ENCODE measurements at regions not wholly inside any gene's neighbourhood (a gene's known extent, or its start where the extent isn't known, plus 50 kb on each side); places are given as distances from the start of the nearest gene placed in this dataset.

DNA sequence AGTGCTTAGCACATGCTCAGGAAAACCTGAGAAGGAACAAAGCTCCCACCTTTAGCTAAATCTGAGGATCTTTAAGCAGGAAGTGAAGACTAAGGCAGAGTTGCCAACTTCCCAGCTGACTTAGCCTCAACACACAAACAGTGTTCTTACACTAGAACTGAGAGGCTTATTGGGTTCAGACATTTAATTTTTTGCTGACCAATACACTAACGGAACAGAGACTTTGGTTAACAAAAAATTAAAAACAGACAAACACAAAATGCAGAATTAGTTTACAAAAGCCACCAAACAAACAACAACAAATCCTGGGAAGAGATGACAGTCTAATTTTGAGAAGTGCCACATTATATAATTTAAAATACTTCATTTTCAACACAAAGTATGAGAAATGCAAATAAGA, 1123.7 kb upstream of the ATXN7L3B start:
- no peak for ATAC-seq
- DNase-seq = no peak
- intact Hi-C loops (cut with DNase I) = no loop called here

DNA sequence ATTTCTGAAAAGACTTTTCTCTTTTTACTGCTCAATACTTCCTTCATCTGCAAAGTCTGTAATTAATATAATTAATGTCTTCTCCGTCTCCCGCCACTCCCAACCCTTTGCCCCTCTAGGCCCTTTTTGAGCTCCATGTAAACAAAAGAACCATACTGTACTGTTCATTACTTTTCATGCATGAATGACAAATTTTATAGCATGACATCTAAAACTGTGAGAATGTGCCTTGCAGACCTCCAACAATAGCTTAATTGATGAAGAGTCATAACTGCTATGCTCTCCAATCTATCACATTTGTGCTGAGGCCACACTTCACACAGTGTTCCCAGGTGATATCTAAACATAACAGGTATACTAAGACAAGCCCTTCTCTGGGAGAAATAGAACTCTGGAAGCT, 1122.7 kb upstream of the ATXN7L3B start:
- DNase-seq = no peak
- ATAC-seq = no peak
- intact Hi-C loops (cut with DNase I) = no loop called here

DNA sequence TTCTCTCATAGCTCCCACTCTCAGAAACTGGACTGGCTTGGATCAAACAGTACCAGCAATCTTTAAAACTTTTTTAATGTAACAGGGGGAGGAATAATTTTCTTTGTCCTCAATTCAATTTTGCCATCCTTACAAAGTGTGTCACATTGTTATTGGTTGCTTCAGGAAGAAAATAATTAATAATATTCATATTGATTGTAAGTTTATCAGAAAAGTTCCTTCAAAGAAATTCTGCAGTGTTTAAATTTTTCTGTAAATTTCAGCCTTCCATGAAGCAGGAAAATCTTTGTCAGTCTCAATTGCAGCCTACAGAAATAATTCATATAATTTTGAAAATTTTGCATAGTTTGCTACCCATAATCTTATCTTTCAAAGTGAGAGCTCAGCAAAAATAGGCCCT, 1119.1 kb upstream of the ATXN7L3B start:
- DNase-seq (no peak), ATAC-seq (no peak)
- intact Hi-C loops (cut with DNase I) = no loop called here

DNA sequence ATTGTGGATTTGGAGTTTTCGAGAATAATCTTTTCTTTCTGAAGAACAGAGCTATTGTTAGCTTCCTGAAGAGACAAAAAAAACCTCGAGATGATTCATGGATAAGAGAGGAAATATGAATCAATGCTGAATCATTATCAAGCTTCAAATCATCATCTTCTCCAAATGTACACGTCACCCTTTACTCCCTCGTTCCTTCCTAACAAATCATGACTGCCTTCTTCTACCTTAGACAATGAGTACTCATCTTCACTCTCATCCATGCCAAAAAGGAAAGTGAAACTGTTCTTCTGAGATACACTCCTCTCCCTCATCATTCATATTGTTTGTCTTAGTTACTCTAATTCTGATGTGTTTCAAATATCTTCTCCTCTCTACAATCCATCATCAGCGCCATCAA, 1115.8 kb upstream of the ATXN7L3B start:
- DNase-seq (no peak), ATAC-seq (no peak)
- intact Hi-C loops (cut with DNase I) = no loop called here

DNA sequence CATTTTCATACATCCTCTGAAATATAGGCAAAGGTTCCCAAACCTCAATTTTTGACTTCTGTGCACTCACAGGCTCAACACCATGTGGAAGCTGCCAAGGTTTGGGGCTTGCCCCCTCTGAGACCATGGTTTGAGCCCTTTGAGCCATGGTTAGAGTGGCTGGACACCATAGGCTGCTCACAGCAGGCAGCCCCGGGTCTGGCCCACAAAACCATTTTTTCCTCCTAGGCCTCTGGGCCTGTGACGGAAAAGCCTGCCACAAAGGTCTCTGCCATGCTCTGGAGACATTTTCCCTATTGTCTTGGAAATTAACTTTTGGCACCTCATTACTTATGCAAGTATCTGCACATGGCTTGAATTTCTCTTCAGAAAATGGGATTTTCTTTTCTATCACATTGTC, 1113.2 kb upstream of the ATXN7L3B start:
- intact Hi-C loops (cut with DNase I) = no loop called here
- DNase-seq = no peak
- ATAC-seq = no peak

DNA sequence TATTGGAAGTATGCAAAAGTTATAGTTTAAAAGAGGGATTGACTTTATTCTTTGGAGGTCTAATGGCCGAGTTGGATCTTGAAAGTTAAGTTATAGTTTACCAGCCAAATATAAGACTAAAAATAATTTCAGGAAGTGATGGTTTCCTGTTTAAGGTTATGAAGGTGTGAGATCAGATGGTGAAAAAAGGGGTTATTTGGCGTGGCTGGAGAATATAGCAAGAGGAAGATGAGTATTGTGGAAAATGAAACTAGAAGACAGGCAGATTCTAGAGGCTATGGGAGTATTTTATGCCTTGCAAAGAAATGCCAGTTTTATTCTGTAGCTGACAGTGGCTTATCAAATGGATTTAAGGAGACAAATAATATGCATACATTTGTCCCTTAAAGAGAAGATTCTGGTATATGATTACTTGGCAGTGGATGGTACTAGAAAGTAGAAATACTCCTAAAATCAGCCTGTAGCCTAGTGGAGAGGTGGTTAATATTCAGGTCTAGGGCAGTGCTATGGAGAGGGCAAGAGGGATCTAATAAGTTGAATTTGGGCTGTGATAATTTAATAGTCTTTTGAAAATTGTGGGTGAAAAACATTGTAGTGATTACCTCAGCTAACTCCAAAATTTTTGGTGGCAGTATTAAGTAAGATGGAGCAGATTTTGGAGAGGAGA, 1091.8 kb upstream of the ATXN7L3B start:
- no peak for ATAC-seq
- intact Hi-C loops (cut with DNase I) = no loop called here
- no peak for DNase-seq

DNA sequence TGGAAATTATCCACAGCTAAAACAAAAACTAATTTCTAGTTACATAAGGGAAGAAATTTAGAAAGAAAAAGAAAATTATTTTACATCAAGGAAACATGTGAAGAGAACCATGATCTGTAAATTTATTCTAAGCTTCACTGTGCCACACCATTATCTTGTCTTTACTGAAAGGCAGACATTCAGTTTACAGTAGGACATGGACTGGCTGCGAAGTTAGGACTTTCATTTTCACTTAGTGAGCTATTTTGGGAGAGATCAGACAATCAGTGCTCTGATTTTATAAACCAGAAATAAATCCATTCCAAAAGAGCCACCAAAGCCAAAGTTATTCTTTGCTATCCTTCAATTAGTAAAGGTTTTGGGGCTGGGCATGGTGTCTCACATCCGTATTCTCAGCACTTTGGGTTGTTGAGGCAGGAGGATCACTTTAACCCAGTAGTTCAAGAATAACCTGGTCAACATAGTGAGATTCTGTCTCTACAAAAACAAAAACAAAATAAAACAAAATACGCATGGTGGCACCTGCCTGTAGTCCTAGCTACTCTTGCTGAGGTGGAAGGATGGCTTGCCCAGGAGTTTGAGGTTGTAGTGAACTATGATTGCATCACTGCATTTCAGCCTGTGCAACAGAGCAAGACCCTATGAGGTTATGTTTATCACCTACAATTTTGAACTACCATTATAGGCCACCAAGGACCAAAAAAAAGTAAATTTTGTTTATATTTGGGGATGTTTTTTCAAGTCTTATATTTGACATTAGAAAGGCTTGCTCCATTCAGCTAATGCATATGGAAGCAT, 1084.8 kb upstream of the ATXN7L3B start:
- ATAC-seq = no peak
- intact Hi-C loops (cut with DNase I) = no loop called here
- DNase-seq = no peak

DNA sequence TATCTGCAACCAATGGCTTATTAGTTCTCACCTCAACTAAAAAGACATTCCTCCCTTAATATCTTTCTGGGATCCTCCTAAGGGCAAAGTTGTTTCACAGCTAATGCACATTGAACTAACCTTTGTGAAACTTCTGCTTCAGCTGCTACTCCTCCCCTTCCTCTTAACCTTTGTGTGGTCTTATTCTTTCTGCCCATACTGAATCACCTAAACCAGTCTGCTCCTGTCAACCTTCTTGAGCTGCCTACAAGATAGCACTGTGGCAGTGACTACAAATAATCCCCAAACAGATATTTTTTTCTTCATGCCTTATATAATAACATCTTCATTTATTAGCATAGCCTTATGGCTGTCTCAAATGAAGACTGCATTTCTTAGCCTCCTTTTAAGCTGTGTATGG, 1077.4 kb upstream of the ATXN7L3B start:
- DNase-seq (no peak), ATAC-seq (no peak)
- intact Hi-C loops (cut with DNase I) = no loop called here

DNA sequence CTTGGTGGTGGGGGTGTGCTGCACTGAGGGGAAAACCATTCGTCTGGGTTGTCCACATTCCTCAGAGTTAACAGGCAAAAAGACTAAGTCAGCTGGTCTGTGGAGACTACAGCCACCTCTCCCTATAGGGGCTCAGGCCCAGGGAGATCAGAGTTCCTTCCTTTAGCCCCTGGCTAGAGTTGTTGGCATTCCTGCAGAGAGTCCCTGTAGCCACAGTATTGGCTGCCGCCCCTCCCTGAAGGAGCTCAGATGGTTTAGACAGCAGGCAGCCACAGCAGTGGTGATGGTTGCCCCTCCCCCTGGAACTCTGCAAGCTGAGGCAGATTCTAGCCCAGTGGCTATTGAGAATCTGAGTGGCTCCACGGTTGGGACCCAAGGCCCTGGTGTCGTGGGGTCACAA, 1072.5 kb upstream of the ATXN7L3B start:
- no peak for DNase-seq
- intact Hi-C loops (cut with DNase I) = no loop called here
- ATAC-seq = no peak

DNA sequence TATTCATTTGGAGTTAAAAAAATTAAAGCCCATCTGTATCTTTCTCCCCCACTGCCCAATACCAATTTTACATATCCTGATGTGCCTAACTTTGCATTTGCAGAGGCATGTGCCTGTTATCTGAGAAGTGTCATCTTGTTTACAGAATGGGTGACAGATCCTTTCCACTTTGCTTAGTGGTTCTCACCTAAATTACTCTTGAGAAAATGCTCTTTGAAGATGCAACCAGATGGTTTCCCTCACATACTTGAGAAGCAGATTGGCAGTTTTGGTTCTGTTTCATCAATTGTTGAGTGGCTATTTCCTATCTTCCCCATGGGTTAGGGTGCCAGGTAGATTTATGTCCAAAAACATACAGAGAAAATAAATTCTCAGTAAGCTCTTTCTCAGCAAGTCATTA, 1051.4 kb upstream of the ATXN7L3B start:
- ATAC-seq = no peak
- no peak for DNase-seq

DNA sequence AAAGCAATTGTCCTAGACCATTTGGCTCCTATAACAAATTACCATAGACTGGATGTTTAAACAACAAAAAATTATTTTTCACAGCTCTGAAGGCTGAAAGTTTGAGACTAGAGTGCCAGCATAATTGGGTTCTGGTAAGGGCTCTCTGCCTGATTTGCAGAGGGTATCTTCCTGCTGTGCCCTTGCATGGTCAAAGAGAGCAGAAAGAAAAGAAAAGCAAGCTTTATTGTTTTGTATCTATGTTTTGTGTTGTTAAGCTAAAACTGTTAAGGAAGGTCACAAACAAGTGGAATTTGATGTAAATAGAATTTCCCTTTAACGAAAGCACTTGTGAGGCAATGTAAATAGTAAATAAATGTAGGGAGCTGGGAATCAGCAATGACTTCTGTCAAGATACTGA, 1031.0 kb upstream of the ATXN7L3B start:
- intact Hi-C loops (cut with DNase I) = no loop called here
- ATAC-seq (no peak), DNase-seq (no peak)

More for the DNA sequence above, 1051.4 kb upstream of the ATXN7L3B start:
- intact Hi-C loops (cut with DNase I) = no loop called here

DNA sequence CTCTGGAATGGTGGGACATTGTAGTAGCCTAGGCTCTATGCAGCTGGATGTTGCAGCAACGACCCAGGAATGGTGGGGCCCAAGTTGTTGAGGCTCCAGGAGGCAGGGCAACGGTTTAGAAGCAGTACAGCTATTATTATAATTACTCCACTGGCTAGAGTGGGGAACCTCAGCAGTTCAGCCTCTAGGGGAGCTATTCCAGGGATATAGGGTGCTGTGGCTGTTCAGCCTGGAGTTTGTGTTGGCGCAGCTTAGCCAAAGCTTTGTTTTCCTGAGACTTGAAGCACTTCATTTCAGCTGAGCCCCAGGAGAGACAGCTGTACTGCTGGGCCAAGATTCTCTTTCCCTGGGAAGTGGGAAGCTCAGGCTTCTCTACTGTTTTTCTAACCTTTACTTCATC, 1023.0 kb upstream of the ATXN7L3B start:
- DNase-seq (no peak), ATAC-seq (no peak)
- intact Hi-C loops (cut with DNase I) = no loop called here

DNA sequence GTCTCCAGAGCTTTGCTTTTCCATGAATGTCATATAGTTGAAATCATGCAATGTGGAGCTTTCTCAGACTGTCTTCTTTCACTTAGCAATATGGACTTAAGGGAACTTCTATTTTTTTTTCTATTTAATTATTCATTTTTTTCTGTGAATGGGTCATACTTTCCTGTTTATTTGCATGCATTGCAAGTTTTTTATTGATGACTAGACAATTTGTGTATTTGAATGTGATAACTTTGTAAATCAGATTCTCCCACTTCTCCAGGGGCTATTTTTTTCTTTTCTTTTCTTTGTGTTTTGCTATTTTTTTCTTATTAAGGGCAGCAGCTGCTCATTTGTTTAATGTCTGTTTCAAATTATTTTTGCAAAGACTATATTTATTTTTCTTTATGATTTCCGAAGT, 1019.8 kb upstream of the ATXN7L3B start:
- ATAC-seq (no peak), DNase-seq (no peak)
- intact Hi-C loops (cut with DNase I) = no loop called here

DNA sequence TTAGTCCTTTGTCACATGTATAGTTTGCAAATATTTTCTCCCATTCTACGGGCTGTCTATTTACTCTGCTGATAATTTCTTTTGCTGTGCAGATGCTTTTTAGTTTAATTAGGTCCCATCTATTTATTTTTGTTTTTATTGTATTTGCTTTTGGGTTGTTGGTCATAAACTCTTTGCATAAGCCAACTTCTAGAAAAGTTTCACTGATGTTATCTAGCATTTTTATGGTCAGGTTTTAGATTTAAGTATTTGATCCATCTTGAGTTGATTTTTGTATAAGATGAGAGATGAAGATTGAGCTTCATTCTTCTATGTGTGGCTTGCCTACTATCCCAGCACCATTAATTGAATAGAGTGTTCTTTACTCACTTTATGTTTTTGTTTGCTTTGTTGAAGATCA, 1008.4 kb upstream of the ATXN7L3B start:
- ATAC-seq = no peak
- DNase-seq = no peak
- intact Hi-C loops (cut with DNase I) = no loop called here

DNA sequence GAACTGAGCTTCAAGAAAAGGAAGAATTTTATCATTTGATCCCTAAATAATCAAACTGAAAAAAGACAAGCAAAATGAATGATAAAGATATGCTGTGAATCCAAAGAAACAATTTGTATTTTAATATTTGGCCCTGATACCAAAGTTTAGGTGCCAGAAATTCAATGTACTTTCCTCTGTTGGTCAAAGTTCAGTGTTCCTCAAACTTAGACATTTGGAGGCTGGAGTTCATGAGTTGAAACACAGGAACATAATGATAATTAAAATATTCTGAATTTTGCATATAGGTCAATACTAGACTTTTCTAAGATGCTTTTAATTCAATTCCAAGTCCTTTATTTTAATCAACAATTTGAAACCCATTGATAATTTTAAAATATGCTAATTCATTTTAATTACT, 1007.7 kb upstream of the ATXN7L3B start:
- DNase-seq (no peak), ATAC-seq (no peak)
- intact Hi-C loops (cut with DNase I) = no loop called here

DNA sequence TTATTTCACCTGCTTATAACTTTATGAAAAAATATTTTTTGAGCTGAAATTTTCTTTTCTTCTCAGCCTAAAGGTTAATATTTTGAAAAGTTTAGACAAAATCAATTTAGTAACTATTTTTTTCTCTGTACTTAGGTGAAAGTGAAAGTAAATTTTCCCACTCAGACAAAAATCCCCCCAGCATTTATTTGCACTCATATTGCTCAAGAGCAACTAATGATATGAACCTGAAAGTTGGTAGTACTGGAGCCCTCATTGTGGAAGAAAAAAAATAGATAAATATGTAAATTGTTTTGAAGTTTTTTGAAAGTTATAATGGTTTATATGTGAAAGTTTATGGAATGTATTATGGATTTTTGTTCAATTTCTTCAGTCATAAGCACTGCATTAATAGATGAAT, 1005.9 kb upstream of the ATXN7L3B start:
- intact Hi-C loops (cut with DNase I) = no loop called here
- ATAC-seq = no peak
- DNase-seq = no peak

DNA sequence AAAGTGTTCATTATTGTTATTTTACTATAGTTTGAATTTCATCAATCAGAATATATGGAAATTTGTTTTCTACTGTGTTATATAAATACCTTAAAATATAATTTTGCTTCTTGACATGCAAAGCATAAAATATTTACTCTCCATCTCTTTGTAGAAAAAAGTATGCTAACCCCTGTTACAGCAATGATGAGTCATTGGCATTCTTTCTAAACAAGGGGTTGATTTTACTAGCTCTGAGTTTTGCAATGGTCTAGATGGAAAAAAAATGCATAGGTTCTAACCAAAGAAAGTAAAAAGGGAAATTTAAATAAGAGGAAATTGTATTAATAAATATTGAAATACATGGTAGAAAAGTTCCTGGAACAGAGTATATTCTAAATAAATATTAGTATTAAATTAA, 990.2 kb upstream of the ATXN7L3B start:
- intact Hi-C loops (cut with DNase I) = no loop called here
- DNase-seq = no peak
- no peak for ATAC-seq

DNA sequence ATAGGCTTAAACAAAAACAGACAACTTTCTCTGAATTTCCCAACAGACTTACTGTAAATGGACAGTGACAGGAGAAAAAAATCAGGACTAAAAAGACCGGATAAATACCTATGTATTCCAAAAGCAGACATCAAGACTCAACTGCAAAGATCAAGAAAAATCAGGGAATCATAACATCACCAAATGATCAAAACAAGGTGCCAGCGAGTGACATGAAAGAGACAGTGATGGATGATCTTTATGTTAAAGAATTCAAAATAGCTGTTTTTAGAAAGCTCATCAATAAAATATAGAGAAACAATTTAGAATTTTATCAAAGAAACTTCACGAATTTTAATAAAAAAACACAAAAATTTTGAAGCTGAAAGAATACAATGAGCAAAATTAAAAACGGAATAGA, 952.5 kb upstream of the ATXN7L3B start:
- ATAC-seq = no peak
- DNase-seq = no peak
- intact Hi-C loops (cut with DNase I) = no loop called here

DNA sequence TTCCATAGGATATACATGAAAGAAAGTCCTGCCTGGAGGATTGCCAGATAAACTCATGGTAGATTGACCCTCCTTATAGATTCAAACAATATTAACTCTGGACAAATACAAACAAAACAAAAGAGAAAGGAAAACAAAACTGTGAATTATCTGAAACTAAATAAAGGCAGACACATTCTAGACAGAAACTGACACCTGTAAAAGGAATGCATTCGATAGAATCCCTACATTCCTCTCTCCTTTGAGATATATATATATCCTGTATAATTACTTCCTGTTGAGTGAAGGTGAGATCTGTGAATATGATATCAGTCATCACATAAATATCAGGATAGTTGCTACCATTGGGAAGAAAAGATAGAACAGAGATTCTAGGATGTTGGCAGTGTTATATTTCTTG, 948.4 kb upstream of the ATXN7L3B start:
- DNase-seq = no peak
- no peak for ATAC-seq
- intact Hi-C loops (cut with DNase I) = no loop called here

DNA sequence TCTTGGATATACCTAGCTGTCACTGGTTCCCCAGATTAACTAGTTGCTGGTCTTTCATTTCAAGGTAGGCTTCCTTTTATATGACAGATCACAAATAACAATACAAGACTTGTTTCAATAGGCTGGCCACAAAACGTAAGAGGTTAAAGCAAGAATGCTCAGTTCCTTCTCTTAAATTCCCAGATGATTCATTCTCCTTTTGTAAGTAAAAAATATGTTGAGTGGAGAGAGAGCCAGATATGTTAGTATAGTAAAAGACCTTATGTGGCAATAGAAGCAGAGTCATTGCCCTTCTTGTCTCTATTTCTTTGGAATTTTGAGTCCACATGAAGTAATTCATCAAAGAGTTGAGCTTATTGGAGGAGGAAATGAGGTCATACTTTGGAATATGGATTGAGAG, 939.0 kb upstream of the ATXN7L3B start:
- intact Hi-C loops (cut with DNase I) = no loop called here
- ATAC-seq = no peak
- no peak for DNase-seq

DNA sequence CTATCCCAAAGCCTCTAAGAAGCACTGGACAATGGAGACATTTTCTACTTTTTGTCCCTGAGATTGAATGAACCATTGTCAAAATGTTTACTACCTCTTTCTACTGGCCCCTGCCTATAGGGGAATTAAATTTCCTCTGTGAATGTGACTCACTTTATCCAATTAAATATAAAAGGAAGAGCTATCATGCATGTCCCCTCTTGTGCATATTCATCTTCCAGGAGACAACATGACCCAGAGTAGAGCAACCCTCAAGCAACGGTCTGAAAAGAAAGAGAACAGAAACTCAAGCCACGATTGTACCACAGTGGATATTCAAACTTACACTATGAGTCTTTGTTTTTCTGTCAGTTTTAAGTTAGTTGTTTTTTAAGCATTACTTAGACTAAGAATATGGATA, 938.4 kb upstream of the ATXN7L3B start:
- intact Hi-C loops (cut with DNase I) = no loop called here
- ATAC-seq (no peak), DNase-seq (no peak)

All from left cardiac atrium (tissue), 4 donors.